Naive B cell (primary cell): ENCODE measurements at regions not wholly inside any gene's neighbourhood (a gene's known extent, or its start where the extent isn't known, plus 50 kb on each side); places are given as distances from the start of the nearest gene placed in this dataset.

ENCODE experiments used
- ATAC-seq, 2 donors: fragments of 150-1000 bp; cut with Tn5 transposase; 2 replicates each; pipeline ENCODE4 v1.10.0; 2021; ENCODE audit warnings: low read depth in 2 of 2, mild to moderate bottlenecking in 2 of 2, moderate library complexity in 2 of 2
- DNase-seq: peaks from one replicate; pipeline ENCODE4 v3.0.0; 2022
- H3K27ac Mint-ChIP-seq, 6 donors: one replicate each; pipeline ENCODE4 v1.8.0; 2020 to 2022; ENCODE audit warnings: mild to moderate bottlenecking in 6 of 6, mixed read lengths in 6 of 6, moderate library complexity in 5 of 6, inconsistent platforms in 2 of 6
- H3K27me3 Mint-ChIP-seq, 3 donors: one replicate each; pipeline ENCODE4 v1.8.0; 2021 to 2022; ENCODE audit warnings: mixed read lengths in 3 of 3, mild to moderate bottlenecking in 1 of 3
- H3K36me3 Mint-ChIP-seq, 2 donors: one replicate each; pipeline ENCODE4 v1.8.0; 2020 to 2022; ENCODE audit warnings: mixed read lengths in 2 of 2, inconsistent platforms in 1 of 2, mild to moderate bottlenecking in 1 of 2
- H3K4me1 Mint-ChIP-seq, 3 donors: one replicate each; pipeline ENCODE4 v1.8.0; 2020 to 2022; ENCODE audit warnings: mixed read lengths in 3 of 3, inconsistent platforms in 1 of 3, mild to moderate bottlenecking in 1 of 3, moderate library complexity in 1 of 3
- H3K4me3 Mint-ChIP-seq, 8 donors: one replicate each; pipeline ENCODE4 v1.8.0; 2020 to 2022; ENCODE audit warnings: mild to moderate bottlenecking in 8 of 8, mixed read lengths in 8 of 8, moderate library complexity in 8 of 8, inconsistent platforms in 2 of 8
- H3K9me3 Mint-ChIP-seq, 7 donors: one replicate each; pipeline ENCODE4 v1.8.0; 2020 to 2022; ENCODE audit warnings: mixed read lengths in 7 of 7, mild to moderate bottlenecking in 5 of 7, inconsistent platforms in 2 of 7, moderate library complexity in 1 of 7

DNA sequence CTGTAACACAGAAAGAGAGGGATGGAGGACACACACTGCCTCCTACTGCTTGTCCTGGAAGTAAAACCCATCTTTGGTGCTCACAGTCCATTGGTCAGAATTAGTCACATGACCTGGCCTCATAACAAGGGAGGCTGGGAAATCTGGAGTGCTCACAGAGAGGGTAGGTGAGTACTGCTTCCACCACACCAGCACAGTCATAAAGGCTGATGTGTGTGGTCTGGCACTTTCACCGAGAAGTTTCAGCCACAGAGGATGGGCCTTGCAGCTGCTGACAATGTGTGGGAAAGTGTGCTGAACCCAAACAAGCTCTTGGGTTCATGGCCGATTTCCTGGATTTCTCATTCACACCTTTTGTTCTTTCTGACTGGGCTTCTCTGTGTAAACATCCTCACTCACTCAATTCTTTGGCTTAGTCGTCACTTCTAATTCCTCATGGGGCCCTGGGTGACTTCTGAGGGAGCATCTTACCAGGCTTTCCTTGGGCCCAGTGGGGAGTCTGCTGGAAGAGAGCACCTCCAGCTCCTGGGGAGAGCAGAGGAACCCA is 100.7 kb downstream of the ASB7 start:
- Mint-ChIP-seq H3K27me3 (peaks cover 26 to 46% (median 37%) of the 10 kb centered on the region in 3 donors), H3K9me3 (peaks cover 0 to 22% (median 3%) of the 10 kb centered on the region in 7 donors), H3K4me1 (no peaks in the 10 kb centered on the region), H3K27ac (no peak overlapping the region), H3K36me3 (peaks cover 0 to 14% of the 10 kb centered on the region in 2 donors), H3K4me3 (peak overlapping the region in 1 of 8 donors; percentile 6)
- no peak for ATAC-seq
- no peak for DNase-seq

DNA sequence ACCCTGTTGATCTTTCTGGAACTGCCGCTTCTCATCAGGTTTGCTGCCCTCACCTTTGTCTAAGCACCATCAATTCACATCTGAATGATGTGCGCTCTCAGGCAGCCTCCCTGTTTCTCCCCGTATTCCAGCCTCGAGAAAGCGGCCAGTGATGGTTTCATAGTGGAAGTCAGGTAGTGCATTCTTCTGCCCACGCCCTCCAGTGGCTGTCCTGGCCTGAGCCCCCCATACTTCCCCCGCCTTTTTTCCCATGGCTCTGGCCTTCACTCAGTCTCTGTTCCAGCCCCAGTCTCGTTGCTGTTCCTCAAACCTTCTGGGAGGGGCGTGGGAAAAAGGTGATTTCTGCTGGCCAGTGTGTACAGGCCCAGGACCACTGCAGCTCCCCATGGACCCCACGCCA is 101.3 kb downstream of the ASB7 start:
- H3K36me3 Mint-ChIP-seq = peaks cover 0 to 14% of the 10 kb centered on the region in 2 donors
- H3K27me3 Mint-ChIP-seq = peaks cover 31 to 47% (median 42%) of the 10 kb centered on the region in 3 donors
- H3K4me1 Mint-ChIP-seq = no peaks in the 10 kb centered on the region

DNA sequence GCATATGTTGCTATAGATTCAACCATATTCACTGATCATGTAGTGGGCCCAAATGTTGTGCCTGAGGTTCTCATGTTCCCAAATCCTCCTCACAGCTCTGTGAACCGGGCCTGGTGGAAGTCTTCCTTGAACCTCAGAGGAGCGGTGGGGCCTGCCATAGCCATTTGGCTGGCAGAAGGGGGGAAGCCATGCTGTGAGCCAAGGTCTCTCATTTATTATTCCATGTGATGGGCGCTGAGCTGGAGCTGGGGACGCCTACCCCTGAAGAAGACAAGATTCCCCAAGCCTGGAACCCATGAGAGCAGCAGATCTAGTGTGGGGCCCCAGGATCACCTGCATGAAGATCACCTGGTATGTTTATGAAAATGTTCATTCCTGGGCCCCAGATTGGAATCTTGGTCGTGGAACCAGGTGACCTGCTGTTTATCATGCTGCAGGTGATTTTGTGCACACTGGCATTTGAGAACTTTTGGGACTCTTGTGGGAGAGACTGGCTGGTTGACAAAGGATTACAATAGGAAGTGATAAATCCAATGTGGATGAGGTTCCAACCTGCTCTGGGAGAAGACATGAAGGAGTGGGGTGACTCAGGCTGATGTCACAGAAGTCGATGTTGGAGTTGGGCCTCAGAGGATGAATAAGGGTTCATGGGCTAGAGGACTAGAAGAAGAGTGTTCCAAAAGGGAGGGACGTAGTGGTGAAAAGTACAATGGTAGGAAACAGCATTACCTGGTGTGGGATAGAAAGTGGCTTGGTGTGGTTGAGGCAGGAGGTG is 102.1 kb downstream of the ASB7 start:
- no peak for ATAC-seq
- Mint-ChIP-seq H3K27me3 (peaks cover 31 to 47% (median 46%) of the 10 kb centered on the region in 3 donors), H3K27ac (no peak overlapping the region), H3K36me3 (peaks cover under 1 to 17% of the 10 kb centered on the region in 2 donors), H3K4me3 (no peak overlapping the region), H3K4me1 (no peaks in the 10 kb centered on the region), H3K9me3 (peaks cover 0 to 23% (median 6%) of the 10 kb centered on the region in 7 donors)
- DNase-seq = no peak

More for the DNA sequence above, 101.3 kb downstream of the ASB7 start:
- no peak for DNase-seq
- H3K9me3 Mint-ChIP-seq = peaks cover 0 to 22% (median 6%) of the 10 kb centered on the region in 7 donors
- no peak overlapping the region for H3K4me3 Mint-ChIP-seq
- no peak overlapping the region for H3K27ac Mint-ChIP-seq
- no peak for ATAC-seq

DNA sequence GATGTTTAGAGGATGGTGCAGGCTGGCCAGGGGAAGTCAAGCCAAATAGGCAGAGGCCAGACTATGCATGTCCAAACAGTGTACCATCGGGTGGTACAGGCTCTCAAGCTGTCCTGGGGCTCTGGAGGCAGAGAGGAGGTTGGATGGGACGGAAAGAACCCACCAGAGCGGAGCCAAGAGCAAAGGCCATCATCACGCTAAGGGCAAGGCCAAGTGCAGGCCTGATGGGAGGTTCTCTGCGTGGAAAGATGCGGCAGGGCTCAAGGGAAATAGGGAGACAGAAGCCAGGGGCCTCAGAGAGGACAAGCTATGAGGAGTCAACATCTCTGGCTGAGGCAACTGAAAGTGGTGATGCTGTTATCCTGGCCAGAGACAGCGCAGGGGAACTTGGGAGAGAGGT is 102.7 kb downstream of the ASB7 start:
- Mint-ChIP-seq H3K36me3 (peaks cover 7 to 17% of the 10 kb centered on the region in 2 donors), H3K4me3 (no peak overlapping the region), H3K27ac (no peak overlapping the region), H3K27me3 (peaks cover 31 to 47% (median 46%) of the 10 kb centered on the region in 3 donors), H3K4me1 (no peaks in the 10 kb centered on the region), H3K9me3 (peaks cover 4 to 23% (median 9%) of the 10 kb centered on the region in 7 donors)
- ATAC-seq (no peak), DNase-seq (no peak)

DNA sequence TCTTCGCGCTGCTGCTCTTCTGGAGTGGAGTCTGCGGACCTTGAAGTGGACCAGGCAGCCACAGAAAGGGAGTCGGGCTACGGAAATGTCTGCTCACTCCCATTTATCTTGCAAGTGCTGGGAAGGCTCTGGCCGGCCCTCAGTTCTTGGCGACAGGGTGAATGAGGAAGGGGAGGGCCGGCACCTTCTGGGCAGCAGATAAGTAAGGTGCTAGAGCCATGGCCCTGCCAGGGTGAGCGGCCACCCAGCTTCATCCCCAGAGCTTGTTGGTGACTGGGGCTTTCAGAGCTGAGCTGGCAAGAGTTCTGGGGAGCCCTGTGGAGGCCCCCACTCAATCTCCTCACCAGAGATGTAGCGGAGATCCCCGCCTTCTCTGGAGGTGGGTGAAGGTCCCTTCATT is 103.5 kb downstream of the ASB7 start:
- Mint-ChIP-seq H3K27me3 (peaks cover 31 to 47% (median 46%) of the 10 kb centered on the region in 3 donors), H3K9me3 (peaks cover 4 to 23% (median 13%) of the 10 kb centered on the region in 7 donors), H3K4me1 (no peaks in the 10 kb centered on the region), H3K4me3 (no peak overlapping the region), H3K36me3 (peaks cover 14 to 17% of the 10 kb centered on the region in 2 donors), H3K27ac (no peak overlapping the region)
- DNase-seq (no peak), ATAC-seq (no peak)

DNA sequence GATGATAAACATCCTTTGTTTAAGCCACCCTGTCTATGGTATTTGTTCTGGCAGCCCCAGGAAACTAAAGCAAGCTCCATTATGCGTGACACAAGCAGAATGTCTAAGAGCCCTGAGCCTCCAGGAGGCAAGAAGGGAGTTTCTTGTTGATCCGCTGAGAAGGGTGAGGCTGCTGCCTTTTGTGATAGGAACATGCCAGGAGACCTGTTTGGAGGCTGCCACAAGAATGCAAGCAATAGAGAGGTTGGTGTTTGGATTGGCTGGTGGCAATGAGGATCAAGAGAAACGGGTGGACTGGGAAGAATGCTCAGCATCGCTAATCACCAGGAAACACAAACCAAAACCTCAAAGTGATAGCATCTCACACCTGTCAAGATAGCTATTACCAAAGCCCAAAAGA is 104.8 kb downstream of the ASB7 start:
- no peak for DNase-seq
- Mint-ChIP-seq H3K4me1 (no peaks in the 10 kb centered on the region), H3K36me3 (peaks cover 14 to 17% of the 10 kb centered on the region in 2 donors), H3K4me3 (no peak overlapping the region), H3K9me3 (peaks cover 4 to 23% (median 13%) of the 10 kb centered on the region in 7 donors), H3K27ac (no peak overlapping the region), H3K27me3 (peaks cover 24 to 42% (median 41%) of the 10 kb centered on the region in 3 donors)
- ATAC-seq = no peak

DNA sequence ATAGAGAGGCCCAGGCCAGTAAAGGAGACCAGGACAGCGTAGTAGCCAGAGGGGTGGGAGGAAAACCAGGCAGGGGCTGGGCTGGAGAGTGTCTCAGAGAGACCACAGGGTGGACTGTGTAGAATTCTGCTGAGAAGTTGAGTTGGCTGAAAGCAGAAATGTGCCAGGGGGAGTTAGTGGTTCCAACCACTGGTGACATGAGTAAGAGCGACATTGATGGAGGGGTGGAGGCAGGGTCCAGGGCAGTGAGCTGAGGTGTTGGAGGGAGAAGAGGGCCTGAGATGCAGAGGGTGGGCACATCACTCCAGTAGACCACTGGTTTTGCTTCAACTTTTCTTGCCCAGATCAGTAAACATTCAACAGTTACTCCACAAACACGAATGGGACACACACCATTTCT is 106.5 kb downstream of the ASB7 start:
- Mint-ChIP-seq H3K4me1 (no peaks in the 10 kb centered on the region), H3K9me3 (peaks cover 4 to 18% (median 13%) of the 10 kb centered on the region in 7 donors), H3K27me3 (peaks cover 12 to 33% (median 32%) of the 10 kb centered on the region in 3 donors), H3K4me3 (no peak overlapping the region), H3K27ac (no peak overlapping the region), H3K36me3 (peaks cover 10 to 14% of the 10 kb centered on the region in 2 donors)
- no peak for ATAC-seq
- DNase-seq = no peak

DNA sequence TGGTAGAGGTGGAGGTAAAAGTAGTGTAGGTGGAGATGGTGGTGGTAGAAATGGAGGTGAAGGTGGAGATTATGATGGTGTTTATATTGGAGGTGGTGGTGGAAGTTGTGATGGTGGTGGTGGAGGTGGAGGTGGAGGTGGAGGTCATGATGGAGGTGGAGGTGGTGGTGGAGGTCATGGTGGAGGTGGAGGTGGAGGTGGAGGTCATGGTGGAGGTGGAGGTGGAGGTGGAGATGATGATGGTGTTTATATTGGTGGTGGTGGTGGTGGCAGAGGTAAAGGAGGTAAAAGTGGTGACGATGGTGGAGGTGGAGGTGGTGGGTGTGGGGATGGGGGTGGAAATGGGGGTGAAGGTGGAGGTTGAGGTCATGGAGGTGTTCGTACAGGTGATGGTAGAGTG is 107.8 kb downstream of the ASB7 start:
- Mint-ChIP-seq H3K36me3 (peaks cover 3 to 14% of the 10 kb centered on the region in 2 donors), H3K4me1 (no peaks in the 10 kb centered on the region), H3K9me3 (peaks cover 4 to 15% (median 11%) of the 10 kb centered on the region in 7 donors), H3K27ac (no peak overlapping the region), H3K27me3 (peaks cover 10 to 21% (median 20%) of the 10 kb centered on the region in 3 donors), H3K4me3 (no peak overlapping the region)
- DNase-seq = no peak
- ATAC-seq = no peak

DNA sequence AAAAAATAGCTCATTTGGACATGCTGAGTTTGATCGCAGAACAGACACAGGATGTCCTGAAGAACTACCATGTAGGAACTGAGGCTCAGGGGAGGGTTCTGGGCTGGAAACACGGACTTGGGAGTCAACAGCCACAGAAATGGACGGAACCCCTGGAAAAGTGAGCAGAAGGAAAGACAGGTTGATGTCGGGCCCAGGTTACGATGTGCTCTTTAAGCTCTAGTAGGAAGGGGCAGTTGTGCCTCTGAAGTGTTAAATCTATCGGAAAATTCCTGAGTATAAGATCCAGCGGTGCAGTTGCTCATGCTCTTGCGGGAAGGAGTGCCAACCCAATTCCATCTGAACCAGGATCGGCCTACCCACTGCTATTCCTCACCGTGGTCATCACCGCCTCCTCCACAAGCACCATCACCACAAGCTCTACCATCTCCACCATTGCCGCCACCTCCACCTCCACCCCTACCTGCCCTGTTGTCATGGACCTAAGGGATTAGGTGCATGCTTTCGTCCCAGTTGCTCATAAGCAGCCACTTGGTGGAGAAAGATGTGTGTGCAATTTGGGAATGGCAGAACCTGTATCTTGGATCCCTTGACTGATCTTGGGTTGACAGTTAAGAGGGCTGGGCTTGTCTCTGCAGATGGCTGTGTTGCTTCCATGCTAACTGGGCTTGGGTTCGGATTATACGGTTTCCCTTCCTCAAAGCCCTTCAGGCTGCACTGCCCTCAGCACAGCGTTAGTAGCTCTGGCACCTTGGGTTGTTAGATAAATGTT is 108.5 kb downstream of the ASB7 start:
- Mint-ChIP-seq H3K27ac (no peak overlapping the region), H3K4me1 (no peaks in the 10 kb centered on the region), H3K4me3 (no peak overlapping the region), H3K36me3 (peaks cover 3 to 14% of the 10 kb centered on the region in 2 donors), H3K27me3 (peaks cover 8 to 17% (median 14%) of the 10 kb centered on the region in 3 donors), H3K9me3 (peaks cover 4 to 15% (median 11%) of the 10 kb centered on the region in 7 donors)
- no peak for ATAC-seq
- no peak for DNase-seq

DNA sequence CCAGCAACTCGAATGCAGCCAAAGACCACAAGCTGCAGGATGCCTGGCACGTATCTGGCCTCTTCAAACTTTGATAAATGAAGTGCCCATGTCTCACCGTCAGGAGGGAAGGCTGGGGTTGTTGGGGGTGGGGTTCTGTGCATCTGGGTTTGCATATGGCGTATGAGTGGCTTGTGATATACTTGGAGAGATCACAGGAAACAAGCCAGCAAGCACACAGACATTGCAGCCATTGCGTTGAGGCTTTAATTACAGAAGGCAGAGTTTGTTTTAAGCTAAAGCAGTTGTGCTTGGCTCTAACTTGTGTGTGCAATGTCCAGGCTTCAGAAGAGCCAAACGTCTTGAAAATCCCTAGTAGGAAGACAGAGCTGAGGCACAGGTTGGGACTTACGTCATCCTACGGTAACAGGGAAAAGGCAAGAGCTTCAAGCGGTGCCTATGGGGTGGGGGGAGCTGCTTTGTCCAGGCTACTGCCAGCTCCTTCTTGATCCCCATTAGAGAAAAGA is 109.2 kb downstream of the ASB7 start:
- H3K4me1 Mint-ChIP-seq = no peaks in the 10 kb centered on the region
- H3K27ac Mint-ChIP-seq = no peak overlapping the region
- H3K27me3 Mint-ChIP-seq = peaks cover 9 to 19% (median 14%) of the 10 kb centered on the region in 3 donors
- H3K36me3 Mint-ChIP-seq = peaks cover 3 to 14% of the 10 kb centered on the region in 2 donors
- H3K4me3 Mint-ChIP-seq = no peak overlapping the region
- peaks cover 4 to 15% (median 11%) of the 10 kb centered on the region in 7 donors for H3K9me3 Mint-ChIP-seq
- DNase-seq (no peak), ATAC-seq (no peak)

DNA sequence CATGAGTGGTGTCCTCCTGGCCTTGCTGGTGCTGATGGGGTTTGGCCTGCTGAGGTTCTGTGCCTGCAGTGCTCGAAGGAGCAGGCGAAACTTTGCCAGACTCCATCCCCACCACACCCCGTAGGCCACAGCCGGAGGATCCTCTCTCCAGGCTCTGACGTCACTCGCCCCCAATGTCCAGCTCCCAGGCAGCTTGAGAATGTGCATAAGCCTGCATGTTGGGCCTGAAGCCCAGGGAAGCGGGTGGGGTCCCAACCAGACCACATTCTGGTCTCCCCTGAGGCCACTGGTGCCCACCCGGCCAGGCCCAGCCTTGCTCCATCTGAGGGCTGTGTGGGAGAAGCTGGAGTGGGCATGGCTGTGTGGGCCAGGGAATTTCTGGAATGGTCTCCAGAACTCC is 109.8 kb downstream of the ASB7 start:
- Mint-ChIP-seq H3K36me3 (peaks cover 3 to 14% of the 10 kb centered on the region in 2 donors), H3K4me1 (no peaks in the 10 kb centered on the region)
- ATAC-seq = no peak

DNA sequence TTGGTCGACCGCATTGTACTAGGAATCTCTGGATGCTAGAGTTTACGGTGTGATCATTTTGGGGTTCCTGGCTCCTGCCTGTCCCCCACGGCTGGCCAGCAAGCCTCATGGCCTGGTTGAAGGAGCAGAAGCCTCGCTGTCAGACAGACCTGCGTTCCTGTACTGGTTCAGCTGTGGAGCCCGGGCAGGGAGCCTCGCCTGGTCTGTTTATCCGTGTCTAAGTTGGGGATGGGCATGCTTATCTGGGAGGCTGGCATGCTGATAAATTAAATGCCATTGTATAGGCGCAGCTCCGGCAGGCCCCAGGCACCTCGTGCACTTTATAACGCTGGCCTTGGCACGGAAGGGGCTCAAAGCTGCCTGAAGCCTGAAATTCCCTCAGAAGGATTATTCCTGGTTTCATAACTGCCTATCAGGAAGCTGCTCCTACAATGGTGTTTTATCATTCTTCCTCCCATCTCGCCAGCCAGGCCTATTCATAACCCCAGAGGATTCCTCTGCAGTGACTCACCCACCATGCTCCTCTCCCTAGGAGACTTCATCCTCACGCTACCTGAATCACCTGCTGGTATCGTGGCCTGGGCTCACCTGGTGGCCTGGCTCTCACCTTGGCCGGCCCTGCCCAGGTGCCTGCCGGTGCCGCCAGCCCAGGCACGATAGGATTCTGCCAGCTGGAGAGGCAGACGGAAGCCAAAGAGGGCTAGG is 110.9 kb downstream of the ASB7 start:
- Mint-ChIP-seq H3K4me1 (peaks cover 0 to under 1% (median 0%) of the 10 kb centered on the region in 3 donors), H3K36me3 (peaks cover 3 to 14% of the 10 kb centered on the region in 2 donors), H3K9me3 (peaks cover 0 to 17% (median 5%) of the 10 kb centered on the region in 7 donors), H3K27ac (no peak overlapping the region), H3K4me3 (no peak overlapping the region), H3K27me3 (peaks cover 13 to 20% (median 15%) of the 10 kb centered on the region in 3 donors)
- DNase-seq = no peak
- ATAC-seq = no peak

More for the DNA sequence above, 109.8 kb downstream of the ASB7 start:
- Mint-ChIP-seq H3K9me3 (peaks cover 3 to 13% (median 9%) of the 10 kb centered on the region in 7 donors), H3K27ac (no peak overlapping the region), H3K4me3 (no peak overlapping the region), H3K27me3 (peaks cover 14 to 19% (median 14%) of the 10 kb centered on the region in 3 donors)
- no peak for DNase-seq
